ENCODE measurements at regions not wholly inside any gene's neighbourhood (a gene's known extent, or its start where the extent isn't known, plus 50 kb on each side); places are given as distances from the start of the nearest gene placed in this dataset.

DNA sequence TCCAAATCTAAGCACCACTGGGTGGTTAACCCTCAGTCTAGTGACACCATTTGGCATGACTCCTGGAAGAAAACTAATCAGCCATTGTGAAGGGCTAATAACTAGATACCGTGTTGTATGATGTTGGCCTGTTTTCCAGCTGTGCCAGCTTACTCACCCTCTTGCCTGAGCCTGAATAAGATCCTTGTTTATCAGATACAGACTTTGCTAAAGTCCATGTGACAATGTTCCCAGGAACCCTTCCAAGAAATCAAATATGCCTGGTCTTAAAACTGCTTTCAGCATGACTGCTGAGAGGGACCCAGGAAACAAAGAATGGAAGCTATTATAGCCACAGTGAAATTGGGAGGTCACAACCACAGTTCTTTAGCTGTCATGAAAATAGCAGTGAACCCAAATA lies 640.8 kb upstream of the INTU start:
- Mint-ChIP-seq H3K27me3 (ENCODE audit: low read depth) (no peaks in the 10 kb centered on the region), H3K4me3 (no peak overlapping the region), H3K27ac (no peak overlapping the region), H3K4me1 (no peaks in the 10 kb centered on the region), H3K9me3 (peaks cover 17% of the 10 kb centered on the region), H3K36me3 (no peaks in the 10 kb centered on the region)
- no peak for DNase-seq (ENCODE audit: low spot score in 2 of 2, unreplicated experiment in 2 of 2)
- TF ChIP-seq, protein P1, sequence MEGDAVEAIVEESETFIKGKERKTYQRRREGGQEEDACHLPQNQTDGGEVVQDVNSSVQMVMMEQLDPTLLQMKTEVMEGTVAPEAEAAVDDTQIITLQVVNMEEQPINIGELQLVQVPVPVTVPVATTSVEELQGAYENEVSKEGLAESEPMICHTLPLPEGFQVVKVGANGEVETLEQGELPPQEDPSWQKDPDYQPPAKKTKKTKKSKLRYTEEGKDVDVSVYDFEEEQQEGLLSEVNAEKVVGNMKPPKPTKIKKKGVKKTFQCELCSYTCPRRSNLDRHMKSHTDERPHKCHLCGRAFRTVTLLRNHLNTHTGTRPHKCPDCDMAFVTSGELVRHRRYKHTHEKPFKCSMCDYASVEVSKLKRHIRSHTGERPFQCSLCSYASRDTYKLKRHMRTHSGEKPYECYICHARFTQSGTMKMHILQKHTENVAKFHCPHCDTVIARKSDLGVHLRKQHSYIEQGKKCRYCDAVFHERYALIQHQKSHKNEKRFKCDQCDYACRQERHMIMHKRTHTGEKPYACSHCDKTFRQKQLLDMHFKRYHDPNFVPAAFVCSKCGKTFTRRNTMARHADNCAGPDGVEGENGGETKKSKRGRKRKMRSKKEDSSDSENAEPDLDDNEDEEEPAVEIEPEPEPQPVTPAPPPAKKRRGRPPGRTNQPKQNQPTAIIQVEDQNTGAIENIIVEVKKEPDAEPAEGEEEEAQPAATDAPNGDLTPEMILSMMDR (IDR thresholded peaks at IDR 0.05; ENCODE audit: unreplicated experiment): no peak

DNA sequence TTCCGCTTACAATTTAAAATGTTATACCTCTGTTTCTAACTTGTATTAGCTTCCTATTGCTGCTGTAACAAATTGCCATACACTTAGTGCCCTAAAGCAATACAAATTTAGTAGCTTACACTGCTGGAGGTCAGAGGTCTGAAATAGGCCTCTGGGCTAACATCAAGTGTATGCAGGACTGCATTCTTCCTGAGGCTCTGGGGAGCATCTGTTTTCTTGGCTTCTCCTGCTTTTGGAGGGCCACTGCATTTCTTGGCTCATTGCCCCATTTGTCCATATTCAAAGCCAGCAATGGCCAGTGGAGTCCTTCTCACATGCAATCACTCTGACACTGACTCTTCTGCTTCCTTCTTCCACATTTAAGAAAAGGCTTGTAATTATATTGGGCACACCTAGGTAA lies 639.8 kb upstream of the INTU start:
- TF ChIP-seq, protein P1 (IDR thresholded peaks at IDR 0.05; ENCODE audit: unreplicated experiment): no peak
- Mint-ChIP-seq H3K27ac (no peak overlapping the region), H3K4me1 (no peaks in the 10 kb centered on the region), H3K27me3 (ENCODE audit: low read depth) (no peaks in the 10 kb centered on the region), H3K4me3 (no peak overlapping the region), H3K9me3 (peaks cover 17% of the 10 kb centered on the region), H3K36me3 (no peaks in the 10 kb centered on the region)
- DNase-seq (ENCODE audit: low spot score in 2 of 2, unreplicated experiment in 2 of 2): no peak

DNA sequence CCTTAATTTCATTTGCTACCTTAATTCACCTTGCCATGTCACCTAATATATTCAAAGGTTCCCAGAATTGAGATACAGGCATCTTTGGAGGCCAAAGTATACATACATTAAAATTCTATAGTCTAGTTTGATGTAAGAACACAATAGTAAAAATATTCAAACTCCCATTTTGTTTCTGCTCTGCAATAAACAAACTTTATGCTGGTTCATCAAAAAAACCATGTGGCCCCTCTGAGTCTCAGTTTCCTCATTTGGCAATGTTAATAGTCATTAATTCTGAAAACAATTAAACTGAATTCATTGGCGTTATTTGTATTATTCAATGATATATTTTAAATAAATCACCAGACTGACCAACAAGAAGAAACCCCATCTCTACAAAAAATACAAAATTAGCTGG lies 639.4 kb upstream of the INTU start:
- TF ChIP-seq, protein P1 (IDR thresholded peaks at IDR 0.05; ENCODE audit: unreplicated experiment): no peak
- DNase-seq (ENCODE audit: low spot score in 2 of 2, unreplicated experiment in 2 of 2): no peak
- H3K36me3 Mint-ChIP-seq: no peaks in the 10 kb centered on the region
- H3K27me3 Mint-ChIP-seq (ENCODE audit: low read depth): no peaks in the 10 kb centered on the region
- H3K27ac Mint-ChIP-seq: no peak overlapping the region
- no peaks in the 10 kb centered on the region for H3K4me1 Mint-ChIP-seq
- no peak overlapping the region for H3K4me3 Mint-ChIP-seq
- H3K9me3 Mint-ChIP-seq: peaks cover 17% of the 10 kb centered on the region

DNA sequence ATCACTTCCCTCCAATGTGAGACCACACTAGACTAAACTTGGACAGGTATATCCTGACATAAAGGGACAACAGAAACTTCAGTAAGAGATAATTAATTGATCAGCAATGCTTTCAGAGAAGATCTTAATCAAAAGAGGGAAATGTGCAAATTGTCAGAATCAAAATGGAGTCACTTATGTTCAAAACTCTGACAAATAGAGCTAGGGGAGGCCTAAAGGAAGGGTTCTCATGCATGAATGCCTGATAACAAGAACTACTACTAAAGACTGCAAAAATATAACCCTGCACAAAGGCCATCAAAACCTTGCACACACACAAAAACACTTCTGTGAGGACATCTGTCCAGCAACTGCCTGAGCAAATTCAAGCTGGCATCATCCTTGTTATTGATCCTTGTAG lies 637.5 kb upstream of the INTU start:
- no peak overlapping the region for H3K4me3 Mint-ChIP-seq
- TF ChIP-seq, protein P1 (IDR thresholded peaks at IDR 0.05; ENCODE audit: unreplicated experiment): no peak
- H3K4me1 Mint-ChIP-seq: no peaks in the 10 kb centered on the region
- H3K27me3 Mint-ChIP-seq (ENCODE audit: low read depth): no peaks in the 10 kb centered on the region
- H3K27ac Mint-ChIP-seq: no peak overlapping the region
- no peaks in the 10 kb centered on the region for H3K36me3 Mint-ChIP-seq
- no peak for DNase-seq (ENCODE audit: low spot score in 2 of 2, unreplicated experiment in 2 of 2)
- peaks cover 17% of the 10 kb centered on the region for H3K9me3 Mint-ChIP-seq

DNA sequence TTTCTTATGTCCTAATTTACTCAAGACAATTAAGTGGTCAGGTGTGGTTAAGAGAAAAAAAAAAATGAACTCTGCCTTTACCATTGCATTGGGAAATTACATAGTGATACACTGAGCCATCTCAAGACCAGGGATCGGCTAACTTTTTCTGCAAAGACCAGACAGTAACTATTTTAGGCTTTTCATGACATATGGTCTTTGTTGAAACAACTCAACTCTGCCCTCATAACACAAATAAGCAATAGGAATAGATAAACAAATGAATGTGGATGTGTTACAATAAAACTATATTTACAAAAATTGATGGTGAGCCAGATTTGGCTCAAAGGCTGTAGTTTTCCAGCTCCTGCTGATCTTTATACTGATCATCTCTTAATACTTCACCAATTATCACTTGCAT lies 632.6 kb upstream of the INTU start:
- TF ChIP-seq, protein P1 (IDR thresholded peaks at IDR 0.05; ENCODE audit: unreplicated experiment): no peak
- Mint-ChIP-seq H3K27me3 (ENCODE audit: low read depth) (peaks cover 4% of the 10 kb centered on the region), H3K4me3 (no peak overlapping the region), H3K9me3 (no peaks in the 10 kb centered on the region), H3K27ac (no peak overlapping the region), H3K4me1 (peaks cover 3% of the 10 kb centered on the region), H3K36me3 (no peaks in the 10 kb centered on the region)
- no peak for DNase-seq (ENCODE audit: low spot score in 2 of 2, unreplicated experiment in 2 of 2)

DNA sequence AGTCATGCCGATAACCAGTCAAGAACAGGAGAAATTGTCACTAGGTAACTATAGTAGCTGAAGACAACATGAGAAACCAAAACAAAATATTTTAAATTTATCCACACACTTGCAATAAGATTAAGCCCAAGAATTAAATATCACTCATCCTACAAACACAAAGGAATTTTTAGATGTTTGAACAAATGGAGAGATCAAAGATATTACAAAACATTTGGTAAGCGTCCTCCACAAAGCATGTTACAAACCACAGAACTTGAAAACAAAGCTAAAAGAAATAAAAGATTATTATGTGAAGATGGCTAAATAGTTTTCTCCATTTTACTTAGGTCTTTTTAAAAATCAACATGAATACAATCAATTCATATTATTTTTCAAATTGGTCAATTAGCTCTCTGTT lies 631.9 kb upstream of the INTU start:
- H3K9me3 Mint-ChIP-seq: no peaks in the 10 kb centered on the region
- TF ChIP-seq, protein P1 (IDR thresholded peaks at IDR 0.05; ENCODE audit: unreplicated experiment): no peak
- H3K27ac Mint-ChIP-seq: no peak overlapping the region
- no peaks in the 10 kb centered on the region for H3K36me3 Mint-ChIP-seq
- no peak overlapping the region for H3K4me3 Mint-ChIP-seq
- DNase-seq (ENCODE audit: low spot score in 2 of 2, unreplicated experiment in 2 of 2): no peak
- peaks cover 3% of the 10 kb centered on the region for H3K4me1 Mint-ChIP-seq
- H3K27me3 Mint-ChIP-seq (ENCODE audit: low read depth): peaks cover 4% of the 10 kb centered on the region
